ENCODE measurements at regions not wholly inside any gene's neighbourhood (a gene's known extent, or its start where the extent isn't known, plus 50 kb on each side); places are given as distances from the start of the nearest gene placed in this dataset.

DNA sequence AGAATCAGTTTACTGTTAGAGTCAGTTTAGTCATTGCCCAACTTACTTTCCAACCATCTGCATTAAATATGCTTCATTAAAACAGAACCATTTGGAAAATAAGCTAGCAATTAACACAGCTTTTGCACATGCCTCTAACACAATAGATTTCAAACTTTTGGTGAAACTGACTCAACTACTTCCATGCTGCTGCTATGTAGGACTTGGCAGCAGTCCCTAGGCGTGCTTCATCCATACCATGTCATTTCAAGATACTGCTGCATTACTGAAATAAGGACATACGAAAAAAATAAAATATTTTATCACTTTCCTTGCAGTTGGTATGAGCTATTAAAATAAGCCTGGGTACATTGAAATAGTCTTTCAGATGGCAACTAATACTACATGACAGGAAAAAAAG is 65.5 kb upstream of the SOX6 start:
- H3K9me3 ChIP-seq, result peaks cover 0 to 4% (median 0%) of the 10 kb centered on the region in 4 donors
- TF ChIP-seq, protein P1, sequence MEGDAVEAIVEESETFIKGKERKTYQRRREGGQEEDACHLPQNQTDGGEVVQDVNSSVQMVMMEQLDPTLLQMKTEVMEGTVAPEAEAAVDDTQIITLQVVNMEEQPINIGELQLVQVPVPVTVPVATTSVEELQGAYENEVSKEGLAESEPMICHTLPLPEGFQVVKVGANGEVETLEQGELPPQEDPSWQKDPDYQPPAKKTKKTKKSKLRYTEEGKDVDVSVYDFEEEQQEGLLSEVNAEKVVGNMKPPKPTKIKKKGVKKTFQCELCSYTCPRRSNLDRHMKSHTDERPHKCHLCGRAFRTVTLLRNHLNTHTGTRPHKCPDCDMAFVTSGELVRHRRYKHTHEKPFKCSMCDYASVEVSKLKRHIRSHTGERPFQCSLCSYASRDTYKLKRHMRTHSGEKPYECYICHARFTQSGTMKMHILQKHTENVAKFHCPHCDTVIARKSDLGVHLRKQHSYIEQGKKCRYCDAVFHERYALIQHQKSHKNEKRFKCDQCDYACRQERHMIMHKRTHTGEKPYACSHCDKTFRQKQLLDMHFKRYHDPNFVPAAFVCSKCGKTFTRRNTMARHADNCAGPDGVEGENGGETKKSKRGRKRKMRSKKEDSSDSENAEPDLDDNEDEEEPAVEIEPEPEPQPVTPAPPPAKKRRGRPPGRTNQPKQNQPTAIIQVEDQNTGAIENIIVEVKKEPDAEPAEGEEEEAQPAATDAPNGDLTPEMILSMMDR (IDR thresholded peaks at IDR 0.05), result no peak
- no peak for TF ChIP-seq EP300 (IDR thresholded peaks at IDR 0.05)
- no peak for TF ChIP-seq POLR2A (IDR thresholded peaks at IDR 0.05)
- no peaks in the 10 kb centered on the region for H3K36me3 ChIP-seq
- no peak overlapping the region for H3K27ac ChIP-seq
- H3K4me3 ChIP-seq, result no peak overlapping the region
- no peak for DNase-seq (ENCODE audit: low spot score in 2 of 2)
- 85 to 87% methylated on average over 2 of the region's 2 CpGs for WGBS, 2 donors
- no peaks in the 10 kb centered on the region for H3K27me3 ChIP-seq
- H3K4me1 ChIP-seq, result peaks cover 0 to 11% (median 0%) of the 10 kb centered on the region in 4 donors

- DNase-seq (ENCODE audit: low spot score in 2 of 2), result no peak
- H3K27ac ChIP-seq, result peak overlapping the region in 1 of 4 donors; percentile 52
- TF ChIP-seq EP300 (IDR thresholded peaks at IDR 0.05) (no peak), POLR2A (IDR thresholded peaks at IDR 0.05) (no peak)
- TF ChIP-seq, protein P1 (IDR thresholded peaks at IDR 0.05), result no peak
- H3K4me1 ChIP-seq, result peaks cover 0 to 11% (median 0%) of the 10 kb centered on the region in 4 donors
- H3K9me3 ChIP-seq, result no peaks in the 10 kb centered on the region
- WGBS, 2 donors, result 50 to 60% methylated on average over 5 of the region's 5 CpGs
- H3K27me3 ChIP-seq, result no peaks in the 10 kb centered on the region
- no peaks in the 10 kb centered on the region for H3K36me3 ChIP-seq
- H3K4me3 ChIP-seq, result peak overlapping the region in 1 of 4 donors; percentile 19
Observed at GRCh38 chr11:16418428-16419097, 62.2 kb upstream of the SOX6 start.

DNA sequence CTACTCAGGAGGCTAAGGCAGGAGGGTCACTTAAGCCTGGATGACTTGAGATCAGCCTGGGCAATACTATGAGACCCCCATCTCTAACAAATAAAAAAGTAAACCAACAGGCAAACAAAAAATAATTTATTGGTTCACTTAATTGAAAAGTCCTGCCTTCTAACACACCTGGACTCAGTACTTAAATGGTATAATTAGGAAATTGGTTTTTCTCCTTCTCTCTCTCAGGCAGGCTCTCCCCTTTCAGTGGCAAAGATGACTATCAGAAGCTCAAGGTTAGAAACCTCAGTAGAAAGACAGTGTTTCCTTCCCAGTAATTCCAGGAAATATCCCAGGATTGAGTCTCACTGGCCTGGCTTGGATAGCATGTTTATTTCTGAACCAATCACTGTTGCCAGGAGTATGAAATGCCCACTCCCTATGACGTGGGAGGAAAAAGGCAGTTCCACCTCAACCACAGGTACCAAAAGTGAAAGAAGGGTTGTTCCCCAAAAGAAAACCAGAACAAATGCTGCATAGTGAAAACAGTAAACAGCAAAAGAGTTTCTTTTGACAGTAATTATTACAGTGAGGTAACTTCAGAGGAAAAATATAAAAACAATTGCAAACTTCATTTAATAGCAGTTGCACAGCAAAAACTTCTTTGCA is 56.3 kb upstream of the SOX6 start:
- no peak overlapping the region for H3K4me3 ChIP-seq
- TF ChIP-seq POLR2A (IDR thresholded peaks at IDR 0.05), result no peak
- no peak for TF ChIP-seq EP300 (IDR thresholded peaks at IDR 0.05)
- DNase-seq (ENCODE audit: low spot score in 2 of 2), result no peak
- no peaks in the 10 kb centered on the region for H3K4me1 ChIP-seq
- WGBS, 2 donors, result 74 to 78% methylated on average over 1 of the region's 1 CpG
- H3K27me3 ChIP-seq, result no peaks in the 10 kb centered on the region
- H3K36me3 ChIP-seq, result no peaks in the 10 kb centered on the region
- H3K9me3 ChIP-seq, result no peaks in the 10 kb centered on the region
- H3K27ac ChIP-seq, result no peak overlapping the region

DNA sequence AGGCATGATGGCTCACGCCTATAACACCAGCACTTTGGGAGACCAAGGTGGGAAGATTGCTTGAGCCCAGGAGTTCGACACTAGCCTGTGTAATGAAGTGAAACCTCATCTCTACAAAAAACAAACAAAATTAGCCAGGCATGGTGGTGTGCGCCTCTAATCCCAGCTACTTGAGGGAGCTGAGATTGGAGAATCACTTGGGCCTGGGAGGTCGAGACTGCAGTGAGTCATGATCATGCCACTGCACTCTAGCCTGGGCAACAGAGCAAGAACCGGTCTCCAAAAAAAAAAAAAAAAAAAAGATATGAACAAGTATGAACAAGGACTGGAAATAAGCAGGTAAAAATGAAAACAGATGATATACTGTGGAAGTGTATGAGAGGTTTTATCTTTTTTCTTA is 54.1 kb upstream of the SOX6 start:
- Histone ChIP-seq H3K27me3 (no peaks in the 10 kb centered on the region), H3K36me3 (no peaks in the 10 kb centered on the region), H3K4me1 (peaks cover 0 to 5% (median 0%) of the 10 kb centered on the region in 4 donors), H3K9me3 (no peaks in the 10 kb centered on the region), H3K27ac (no peak overlapping the region), H3K4me3 (no peak overlapping the region)
- no peak for DNase-seq (ENCODE audit: low spot score in 2 of 2)
- 92 to 95% methylated on average over 5 of the region's 5 CpGs for WGBS, 2 donors
- TF ChIP-seq, protein P1 (IDR thresholded peaks at IDR 0.05), result no peak
- no peak for TF ChIP-seq POLR2A (IDR thresholded peaks at IDR 0.05)
- no peak for TF ChIP-seq EP300 (IDR thresholded peaks at IDR 0.05)

DNA sequence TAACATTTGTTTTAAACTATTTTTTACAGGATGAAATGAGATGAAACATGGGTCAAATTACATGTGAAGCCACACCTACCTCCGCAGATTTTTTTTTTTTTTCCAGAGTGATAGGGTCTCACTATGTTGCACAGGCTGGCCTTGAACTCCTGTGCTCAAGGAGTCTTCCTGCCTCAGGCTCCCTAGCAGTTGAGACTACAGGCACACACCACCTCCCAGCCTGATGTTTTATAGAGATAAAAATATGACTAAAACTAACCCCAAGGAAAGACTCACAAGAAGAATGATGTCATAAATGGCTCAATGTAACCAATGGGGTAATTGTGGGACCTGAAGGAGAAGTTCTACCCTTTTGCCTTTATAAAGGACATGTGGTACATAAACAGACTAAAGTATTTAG is 52.3 kb upstream of the SOX6 start:
- H3K27me3 ChIP-seq, result no peaks in the 10 kb centered on the region
- TF ChIP-seq POLR2A (IDR thresholded peaks at IDR 0.05) (no peak), EP300 (IDR thresholded peaks at IDR 0.05) (no peak)
- TF ChIP-seq, protein P1 (IDR thresholded peaks at IDR 0.05), result no peak

More for the DNA sequence above, 52.3 kb upstream of the SOX6 start:
- H3K4me1 ChIP-seq, result peaks cover 0 to 16% (median 2%) of the 10 kb centered on the region in 4 donors
- 88% methylated on average over 1 of the region's 1 CpG for WGBS, 2 donors
- H3K27ac ChIP-seq, result no peak overlapping the region
- H3K36me3 ChIP-seq, result no peaks in the 10 kb centered on the region
- DNase-seq (ENCODE audit: low spot score in 2 of 2), result no peak
- no peaks in the 10 kb centered on the region for H3K9me3 ChIP-seq
- no peak overlapping the region for H3K4me3 ChIP-seq

Data from tibial nerve (tissue), 4 donors.